ENCODE measurements at regions not wholly inside any gene's neighbourhood (a gene's known extent, or its start where the extent isn't known, plus 50 kb on each side); places are given as distances from the start of the nearest gene placed in this dataset.
"Not testable (repeated sequence)": the region's sequence is repeated elsewhere in the genome, so short reads cannot be mapped to it uniquely, and the experiment has no call there.

DNA sequence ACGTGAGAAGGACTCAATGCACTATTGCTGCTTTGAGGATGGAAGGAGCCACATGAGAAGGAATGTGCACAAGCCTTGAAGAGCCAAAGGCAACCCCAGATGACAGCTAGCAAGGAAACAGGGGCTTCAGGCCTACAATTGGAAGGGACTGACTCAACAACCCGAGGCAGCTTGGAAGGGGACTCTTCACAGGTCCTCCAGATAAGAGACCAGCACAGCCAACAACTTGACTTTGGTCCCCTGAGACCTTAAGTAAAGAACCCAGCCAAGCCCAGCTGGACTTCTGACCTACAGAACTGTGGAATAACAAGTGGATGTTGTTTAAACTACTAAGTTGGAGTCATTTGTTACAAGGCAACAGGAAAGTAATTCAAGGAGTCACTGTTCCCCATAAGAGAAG is 277.2 kb downstream of the SUCLG1 start:
- CTCF ChIA-PET = interaction anchor here (2.0 kb wide), 1 partner anchor 11 kb away, joined by 5 read pairs; no protein-coding TSS in a partner anchor
- TF ChIP-seq, protein P1, sequence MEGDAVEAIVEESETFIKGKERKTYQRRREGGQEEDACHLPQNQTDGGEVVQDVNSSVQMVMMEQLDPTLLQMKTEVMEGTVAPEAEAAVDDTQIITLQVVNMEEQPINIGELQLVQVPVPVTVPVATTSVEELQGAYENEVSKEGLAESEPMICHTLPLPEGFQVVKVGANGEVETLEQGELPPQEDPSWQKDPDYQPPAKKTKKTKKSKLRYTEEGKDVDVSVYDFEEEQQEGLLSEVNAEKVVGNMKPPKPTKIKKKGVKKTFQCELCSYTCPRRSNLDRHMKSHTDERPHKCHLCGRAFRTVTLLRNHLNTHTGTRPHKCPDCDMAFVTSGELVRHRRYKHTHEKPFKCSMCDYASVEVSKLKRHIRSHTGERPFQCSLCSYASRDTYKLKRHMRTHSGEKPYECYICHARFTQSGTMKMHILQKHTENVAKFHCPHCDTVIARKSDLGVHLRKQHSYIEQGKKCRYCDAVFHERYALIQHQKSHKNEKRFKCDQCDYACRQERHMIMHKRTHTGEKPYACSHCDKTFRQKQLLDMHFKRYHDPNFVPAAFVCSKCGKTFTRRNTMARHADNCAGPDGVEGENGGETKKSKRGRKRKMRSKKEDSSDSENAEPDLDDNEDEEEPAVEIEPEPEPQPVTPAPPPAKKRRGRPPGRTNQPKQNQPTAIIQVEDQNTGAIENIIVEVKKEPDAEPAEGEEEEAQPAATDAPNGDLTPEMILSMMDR (IDR thresholded peaks at IDR 0.05; ENCODE audit: control extremely low read depth, extremely low read depth, low read depth, missing control alignments) = no peak
- POLR2A ChIA-PET = no interaction called here
- no peak for DNase-seq (ENCODE audit: extremely low spot score)

DNA sequence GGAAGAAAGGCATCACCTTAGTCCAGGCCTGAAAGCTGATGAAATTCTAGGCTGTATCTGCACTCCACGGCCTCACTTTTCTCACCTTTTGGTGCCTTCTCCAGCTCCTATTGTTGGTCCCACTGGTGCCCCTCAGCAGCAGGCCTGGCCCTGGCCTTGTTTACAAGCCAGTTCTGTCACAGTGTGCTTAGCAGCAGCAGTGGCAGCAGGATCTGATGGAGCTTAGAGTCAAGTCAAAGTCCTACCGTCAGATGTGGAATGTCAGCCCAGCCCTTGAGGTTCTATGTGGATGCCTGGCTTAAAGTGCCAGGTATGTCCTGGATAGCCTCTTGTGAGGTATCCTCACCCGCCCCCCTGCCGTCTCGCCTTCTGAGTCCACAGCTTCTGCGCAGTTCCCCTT is 281.3 kb downstream of the SUCLG1 start:
- ChIA-PET CTCF (interaction anchor here (1.0 to 1.3 kb wide), 2 partner anchors 15 to 16 kb away, joined by 3 to 4 read pairs; no protein-coding TSS in a partner anchor), POLR2A (no interaction called here)
- TF ChIP-seq, protein P1 (IDR thresholded peaks at IDR 0.05; ENCODE audit: control extremely low read depth, extremely low read depth, low read depth, missing control alignments) = no peak
- DNase-seq (ENCODE audit: extremely low spot score) = no peak

DNA sequence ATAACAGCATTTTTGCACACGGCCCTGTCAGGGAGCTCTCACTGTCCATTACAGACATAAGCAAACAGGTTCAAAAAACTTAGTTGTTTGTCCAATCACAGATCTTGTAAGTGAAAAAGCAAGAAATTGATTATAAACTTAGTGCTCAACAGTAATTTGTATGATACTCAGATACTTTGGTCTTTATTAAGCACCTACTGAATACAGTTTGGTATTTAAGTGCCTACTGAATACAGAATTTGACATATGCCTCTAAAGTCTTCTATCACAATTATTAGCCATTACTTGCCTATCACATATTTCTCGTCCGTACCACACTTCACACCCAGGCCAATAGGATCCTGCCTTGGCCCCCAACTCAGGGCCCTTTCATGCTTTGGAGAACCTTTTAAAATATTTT is 283.1 kb downstream of the SUCLG1 start:
- ChIA-PET POLR2A (no interaction called here), CTCF (no interaction called here)
- no peak for DNase-seq (ENCODE audit: extremely low spot score)
- TF ChIP-seq, protein P1 (IDR thresholded peaks at IDR 0.05; ENCODE audit: control extremely low read depth, extremely low read depth, low read depth, missing control alignments) = no peak

DNA sequence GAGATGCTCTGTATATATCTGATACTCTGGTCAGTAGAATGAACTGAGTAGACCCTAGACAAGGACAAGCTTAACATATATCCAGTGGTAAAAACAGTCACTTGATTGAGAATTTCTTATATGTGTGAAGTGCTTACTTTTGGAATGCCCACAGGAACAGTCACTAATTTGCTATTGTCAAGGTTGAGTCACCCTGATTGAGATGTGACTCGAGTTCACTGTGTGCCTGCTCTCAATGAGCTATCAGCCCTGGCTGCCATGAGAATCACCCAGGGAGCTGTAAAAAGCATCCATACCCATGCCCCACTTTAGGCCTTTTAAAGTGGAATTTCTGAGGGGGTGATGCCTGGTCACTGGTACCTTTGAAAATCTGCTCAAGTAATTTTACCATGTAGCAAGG is 283.7 kb downstream of the SUCLG1 start:
- no peak for DNase-seq (ENCODE audit: extremely low spot score)
- TF ChIP-seq, protein P1 (IDR thresholded peaks at IDR 0.05; ENCODE audit: control extremely low read depth, extremely low read depth, low read depth, missing control alignments) = no peak
- POLR2A ChIA-PET = no interaction called here
- CTCF ChIA-PET = no interaction called here

DNA sequence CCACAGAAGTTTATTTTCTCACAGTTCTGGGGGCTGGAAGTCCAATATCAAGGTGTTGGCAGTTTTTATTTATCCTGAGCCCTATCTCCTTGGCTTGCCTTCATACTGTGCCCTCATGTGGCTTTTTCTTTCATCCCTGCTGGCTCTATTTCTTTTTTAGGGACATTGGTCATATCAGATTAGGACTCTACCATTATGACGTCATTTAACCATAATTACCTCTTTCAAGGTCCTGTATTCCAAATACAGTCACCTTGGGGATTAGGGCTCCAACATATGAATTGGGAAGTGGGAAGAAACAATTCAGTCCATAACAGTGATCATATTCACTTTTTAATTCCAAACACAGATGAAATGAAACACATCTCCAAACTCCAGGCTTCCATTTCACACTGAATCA is 286.0 kb downstream of the SUCLG1 start:
- ChIA-PET CTCF (no interaction called here), POLR2A (no interaction called here)
- TF ChIP-seq, protein P1 (IDR thresholded peaks at IDR 0.05; ENCODE audit: control extremely low read depth, extremely low read depth, low read depth, missing control alignments) = no peak
- DNase-seq (ENCODE audit: extremely low spot score) = no peak

DNA sequence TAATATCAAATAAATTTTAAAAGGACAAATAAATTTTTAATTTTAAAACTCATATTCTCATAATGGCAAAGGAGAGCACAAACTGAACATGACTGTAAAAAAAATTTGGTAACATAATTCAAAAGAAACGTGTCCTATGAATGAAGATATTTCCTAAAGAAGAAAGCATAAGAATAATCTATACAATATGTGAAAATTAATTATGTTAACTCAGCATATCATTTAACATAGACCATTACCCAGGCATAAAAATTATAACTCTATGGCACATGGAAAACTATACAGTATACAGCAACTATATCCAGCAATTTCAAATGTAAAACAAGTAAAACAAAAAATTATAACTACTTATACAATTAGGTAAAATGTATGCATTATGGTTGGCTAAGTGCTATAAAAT is 288.1 kb downstream of the SUCLG1 start:
- no peak for DNase-seq (ENCODE audit: extremely low spot score)
- ChIA-PET POLR2A (no interaction called here), CTCF (no interaction called here)
- TF ChIP-seq, protein P1 (IDR thresholded peaks at IDR 0.05; ENCODE audit: control extremely low read depth, extremely low read depth, low read depth, missing control alignments) = no peak

DNA sequence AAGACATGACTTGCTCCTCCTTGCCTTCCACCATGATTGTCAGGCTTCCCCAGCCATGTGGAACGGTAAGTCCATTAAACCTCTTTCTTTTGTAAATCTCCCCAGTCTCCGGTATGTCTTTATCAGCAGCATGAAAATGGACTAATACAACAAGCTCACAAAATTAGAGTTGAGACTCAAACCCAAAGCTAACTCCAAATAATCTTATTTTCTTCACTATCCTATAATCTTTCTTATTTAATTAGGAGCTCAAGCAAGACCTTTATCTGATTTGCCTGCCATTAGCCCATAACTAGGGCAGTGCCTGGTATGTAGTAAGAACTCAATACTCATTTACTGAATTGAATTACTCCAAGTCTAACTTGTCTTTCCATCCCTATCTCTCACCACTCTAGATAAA is 289.2 kb downstream of the SUCLG1 start:
- TF ChIP-seq, protein P1 (IDR thresholded peaks at IDR 0.05; ENCODE audit: control extremely low read depth, extremely low read depth, low read depth, missing control alignments) = no peak
- no peak for DNase-seq (ENCODE audit: extremely low spot score)
- ChIA-PET CTCF (interaction anchor here (1.4 kb wide), 1 partner anchor 11 kb away, joined by 4 read pairs; no protein-coding TSS in a partner anchor), POLR2A (no interaction called here)

DNA sequence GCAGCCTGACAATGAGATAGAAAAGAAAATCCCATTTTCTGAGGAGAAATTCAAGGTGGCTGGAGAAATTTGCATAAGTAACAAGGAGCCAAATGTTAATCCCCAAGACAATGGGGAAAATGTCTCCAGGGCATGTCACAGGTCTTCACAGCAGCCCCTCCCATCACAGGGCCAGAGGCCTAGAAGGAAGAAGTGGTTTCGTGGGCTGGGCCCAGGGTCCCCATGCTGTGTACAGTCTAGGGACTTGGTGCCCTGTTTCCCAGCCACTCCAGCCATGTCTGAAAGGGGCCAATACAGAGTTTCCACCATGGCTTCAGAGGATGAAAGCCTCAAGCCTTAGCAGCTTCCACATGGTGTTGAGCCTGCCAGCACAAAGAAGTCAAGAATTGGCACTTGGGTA is 290.5 kb downstream of the SUCLG1 start:
- POLR2A ChIA-PET; DNase-seq (ENCODE audit: extremely low spot score); CTCF ChIA-PET: not testable (repeated sequence)
